GM19395 (cell line): ENCODE measurements at regions not wholly inside any gene's neighbourhood (a gene's known extent, or its start where the extent isn't known, plus 50 kb on each side); places are given as distances from the start of the nearest gene placed in this dataset.

ENCODE experiments used
- ATAC-seq: cut with Tn5 transposase; IDR thresholded peaks from one replicate; pipeline ENCODE4 v1.9.1; 2021; ENCODE audit warnings: mild to moderate bottlenecking, moderate library complexity; ENCODE audit not compliant: unreplicated experiment

- ATAC-seq, result no peak
Observed at GRCh38 chr12:62130834-62131552, 129.2 kb upstream of the USP15 start.

GRCh38 chr12:62133440-62133839, 126.8 kb upstream of the USP15 start:
- no peak for ATAC-seq

DNA sequence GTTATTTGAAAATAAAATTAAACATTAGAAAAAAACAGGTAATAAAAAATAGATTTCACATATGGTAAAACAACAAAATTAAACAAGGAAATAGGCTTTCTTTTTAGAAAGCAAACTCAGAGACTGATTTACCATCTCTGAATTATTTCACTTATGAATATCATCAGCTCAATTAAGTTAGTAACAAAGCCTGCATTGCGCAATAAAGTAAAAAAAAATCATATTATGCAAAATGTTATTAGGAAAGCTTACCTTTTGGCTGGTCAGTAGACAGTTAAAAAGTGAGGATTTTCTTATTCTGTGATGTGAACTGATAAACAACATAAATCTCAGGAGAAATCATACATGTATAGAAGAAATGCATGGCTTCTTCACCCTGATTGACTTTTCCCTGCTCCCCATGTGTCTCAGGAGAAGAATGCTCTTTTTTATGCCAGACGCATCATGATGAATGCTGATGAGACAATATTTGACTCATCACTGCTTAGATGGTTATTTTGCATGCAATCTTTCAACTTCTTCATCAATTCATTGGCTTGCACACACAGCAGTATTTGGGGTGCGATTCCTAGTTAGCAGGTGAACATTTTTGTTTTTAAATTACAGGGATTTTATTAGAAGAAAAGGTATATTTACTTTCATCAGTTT, 124.5 kb upstream of the USP15 start:
- ATAC-seq, result no peak

DNA sequence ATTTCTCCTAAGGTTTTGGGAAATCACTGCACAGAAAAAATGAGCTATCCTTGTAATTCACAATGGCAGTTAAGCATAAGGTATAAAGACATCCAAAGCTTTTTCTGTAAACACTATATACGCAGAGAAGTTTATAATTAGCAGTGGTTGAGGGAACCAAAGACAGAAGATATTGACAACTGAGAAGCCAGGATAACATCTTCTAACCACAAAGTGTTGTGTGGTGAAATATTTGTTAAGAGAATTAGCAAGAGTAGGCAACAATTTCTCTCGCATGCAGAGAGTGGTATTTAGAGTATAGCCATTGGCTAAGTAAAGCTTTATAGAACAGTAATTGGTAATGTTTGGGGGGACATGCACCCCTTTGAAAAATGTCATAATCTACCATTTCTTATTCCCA, 123.7 kb upstream of the USP15 start:
- no peak for ATAC-seq

DNA sequence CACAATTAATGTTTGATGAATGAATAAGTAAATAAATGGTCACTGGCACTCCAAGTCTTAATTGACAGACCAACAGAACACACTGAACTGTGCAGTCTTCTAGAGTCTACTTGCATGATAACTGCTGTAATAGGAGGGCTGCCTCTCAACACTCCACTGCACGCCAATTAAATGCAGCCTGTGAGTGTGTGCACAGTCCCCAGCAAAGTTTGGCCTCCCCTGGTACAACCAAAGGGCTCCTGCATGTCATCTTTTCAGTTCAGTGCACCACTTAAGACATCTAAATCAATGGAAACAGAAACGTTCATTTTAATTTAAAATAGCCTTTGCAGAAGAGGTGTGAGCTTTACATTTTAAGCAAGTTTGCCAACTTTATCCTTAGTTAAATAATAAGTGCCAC, 121.7 kb upstream of the USP15 start:
- ATAC-seq, result no peak

DNA sequence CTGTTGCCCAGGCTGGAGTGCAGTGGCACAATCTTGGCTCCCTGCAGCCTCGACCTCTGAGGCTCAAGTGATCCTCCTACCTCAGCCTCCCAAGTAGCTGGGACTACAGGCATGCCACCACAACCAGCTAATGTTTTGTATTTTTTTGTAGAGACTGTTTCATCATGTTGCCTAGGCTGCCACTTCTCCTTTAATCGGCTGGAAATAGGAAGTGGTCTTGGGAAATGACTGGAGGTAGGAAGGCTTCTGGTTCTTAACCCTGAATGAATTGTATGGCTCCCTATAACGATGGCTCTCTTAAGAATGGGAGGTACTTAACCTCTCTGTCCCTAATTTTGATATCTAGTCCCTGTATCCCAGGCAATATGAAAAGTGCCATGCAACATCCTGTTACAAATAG, 113.9 kb upstream of the USP15 start:
- no peak for ATAC-seq

DNA sequence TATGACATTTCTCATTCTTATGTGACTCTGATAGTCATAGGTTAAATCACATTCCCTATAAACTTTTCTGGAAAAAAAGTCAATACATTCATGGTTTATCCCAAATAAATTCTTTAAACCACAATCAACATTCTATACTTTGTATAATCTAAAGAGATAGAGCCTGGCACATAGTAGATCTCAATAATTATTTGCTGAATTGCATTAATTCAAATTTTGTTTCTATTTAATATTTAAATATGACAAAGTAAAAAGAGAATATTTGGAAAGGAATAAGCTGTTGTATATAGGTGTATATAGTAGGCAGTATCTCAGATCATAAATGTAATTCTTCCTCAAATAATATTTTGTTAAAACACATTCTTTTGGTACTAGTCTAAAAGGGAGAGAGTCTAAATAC, 102.2 kb upstream of the USP15 start:
- ATAC-seq, result no peak

DNA sequence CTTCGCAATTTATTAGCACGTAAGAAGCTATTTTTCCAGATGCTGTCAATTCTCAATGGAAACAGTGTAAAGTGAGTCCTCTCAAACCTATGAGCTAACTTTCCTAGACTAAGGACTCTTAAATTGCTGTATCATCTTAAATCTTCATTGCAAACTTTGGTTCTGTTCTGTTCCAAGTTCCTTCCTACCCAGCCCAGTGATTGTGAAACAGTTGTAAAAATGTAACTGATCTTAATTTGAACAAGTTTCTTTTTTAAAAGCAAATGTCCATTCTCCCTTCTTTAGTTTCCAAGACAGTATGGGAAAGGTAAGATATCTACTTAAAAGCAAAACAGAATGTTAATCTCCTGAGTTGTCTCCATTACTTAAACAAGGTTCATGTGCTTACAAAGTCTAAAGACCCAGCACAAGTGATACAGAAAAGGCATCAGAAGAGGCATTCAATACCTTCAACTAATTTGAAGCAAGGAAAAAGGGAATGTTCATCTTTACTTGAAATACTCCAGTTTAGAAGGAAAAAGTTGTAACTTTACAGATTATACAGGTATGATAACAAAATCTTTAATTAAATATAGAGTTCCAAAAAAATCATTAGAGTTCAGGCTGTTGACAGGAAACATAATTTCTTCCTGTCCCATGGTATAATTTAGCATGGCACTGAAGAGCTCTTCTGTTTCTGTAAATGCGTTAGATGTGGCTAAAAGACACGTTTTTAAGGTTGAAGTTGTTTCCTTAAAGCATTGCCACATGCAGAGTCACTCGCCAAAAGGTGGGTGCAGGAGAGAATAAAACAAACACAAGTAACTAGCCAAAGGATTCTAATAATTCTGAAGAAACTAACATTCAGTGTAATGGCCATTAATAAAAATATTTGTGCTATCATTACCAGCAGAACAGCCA, 101.5 kb upstream of the USP15 start:
- ATAC-seq, result no peak

DNA sequence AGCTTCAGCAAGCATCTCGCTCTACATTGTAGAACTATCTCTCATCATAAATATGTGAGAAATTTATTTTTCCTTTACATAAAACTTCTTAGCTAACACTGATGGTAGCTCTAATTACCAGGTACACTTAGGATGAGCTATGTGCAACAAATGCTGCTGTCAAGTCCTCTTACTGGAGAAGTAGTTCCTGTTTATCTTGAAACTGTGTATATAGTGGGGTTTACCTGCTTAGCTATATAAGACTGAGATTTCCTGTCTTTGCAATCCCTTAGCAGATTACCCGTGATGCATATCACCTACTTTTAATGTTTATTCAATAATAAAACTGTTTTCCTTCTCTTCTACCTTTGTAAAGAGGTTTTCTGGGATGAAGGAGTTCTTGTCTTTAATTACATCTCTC, 98.0 kb upstream of the USP15 start:
- ATAC-seq, result no peak

GRCh38 chr12:62163368-62163767, 96.8 kb upstream of the USP15 start:
- ATAC-seq, result no peak

DNA sequence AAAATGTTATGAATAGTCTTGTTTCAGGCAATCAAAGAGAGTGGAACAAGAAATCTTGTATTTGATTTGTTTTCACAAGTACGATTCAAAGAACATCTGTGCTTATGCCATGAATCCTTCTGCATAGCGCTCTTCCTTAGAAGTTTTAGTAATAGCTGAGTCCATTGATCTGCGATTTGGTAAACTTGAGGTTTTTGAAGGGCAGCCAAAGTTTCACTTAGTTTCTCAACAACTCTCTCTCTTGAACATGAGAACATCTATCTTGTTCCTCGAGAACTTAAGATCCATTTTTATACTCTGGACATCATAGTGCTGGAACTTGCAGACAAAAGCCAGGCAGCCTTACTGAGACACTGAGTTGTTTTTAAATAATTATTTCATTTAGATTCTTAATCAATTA, 96.2 kb upstream of the USP15 start:
- ATAC-seq, result no peak

GRCh38 chr12:62166525-62166924, 93.7 kb upstream of the USP15 start:
- ATAC-seq, result no peak

DNA sequence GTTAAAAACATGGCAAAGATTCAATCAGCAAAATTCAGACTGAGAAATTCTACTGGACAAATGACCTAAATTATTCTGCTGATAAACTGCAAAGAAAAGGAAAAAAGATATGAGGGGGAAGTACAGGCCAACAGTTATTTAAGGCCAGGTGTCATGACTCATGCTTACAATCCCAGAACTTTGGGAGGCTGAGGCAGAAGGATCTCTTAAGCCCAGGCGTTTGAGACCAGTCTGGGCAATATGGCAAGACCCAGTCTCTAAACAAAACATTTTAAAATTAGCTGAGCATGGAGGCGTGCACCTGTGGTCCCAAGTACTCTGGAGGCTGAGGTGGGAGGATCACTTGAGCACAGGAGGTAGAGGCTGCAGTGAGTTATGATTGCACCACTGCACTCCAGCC, 91.8 kb upstream of the USP15 start:
- ATAC-seq, result no peak

- no peak for ATAC-seq
Observed at GRCh38 chr12:62170241-62170640, 90.0 kb upstream of the USP15 start.

DNA sequence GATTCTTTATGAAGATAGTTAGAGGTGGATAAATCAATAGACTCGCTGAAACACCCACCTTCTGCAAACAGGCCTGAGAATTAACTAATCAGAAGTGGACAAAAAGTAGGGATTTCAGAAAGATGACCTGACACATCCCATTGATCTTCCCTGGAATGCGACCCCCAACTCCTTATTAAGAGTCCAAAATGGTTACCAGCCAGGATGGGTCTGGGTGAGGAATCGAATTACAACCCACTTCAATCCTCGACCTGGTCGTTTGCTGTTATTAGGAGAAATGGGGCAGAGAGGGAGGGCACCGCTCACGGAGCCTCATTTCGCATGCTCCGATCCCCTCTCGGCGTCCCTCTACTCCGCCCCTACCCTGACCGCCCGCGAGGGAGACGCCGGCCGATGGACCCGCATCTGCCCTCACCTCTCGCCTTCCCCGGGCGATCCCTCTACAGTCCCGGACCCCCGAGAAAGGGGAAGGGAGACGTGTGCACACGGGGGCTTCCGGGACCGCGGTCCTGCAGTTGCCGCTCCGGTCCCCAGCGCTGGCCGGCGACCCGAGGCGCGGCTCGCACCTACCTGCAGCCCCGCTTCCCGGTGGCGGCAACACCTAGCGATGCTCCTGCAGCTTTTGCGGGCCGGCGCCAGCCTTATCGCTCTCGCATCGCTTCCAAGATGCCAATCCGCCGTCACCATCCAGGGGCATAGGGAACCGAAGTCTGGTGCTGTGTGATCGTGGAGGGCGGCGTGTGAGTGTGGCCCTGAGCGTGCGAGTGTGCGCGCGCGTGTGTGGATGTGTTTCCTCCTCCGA, 69.3 kb upstream of the USP15 start:
- ATAC-seq, result no peak

DNA sequence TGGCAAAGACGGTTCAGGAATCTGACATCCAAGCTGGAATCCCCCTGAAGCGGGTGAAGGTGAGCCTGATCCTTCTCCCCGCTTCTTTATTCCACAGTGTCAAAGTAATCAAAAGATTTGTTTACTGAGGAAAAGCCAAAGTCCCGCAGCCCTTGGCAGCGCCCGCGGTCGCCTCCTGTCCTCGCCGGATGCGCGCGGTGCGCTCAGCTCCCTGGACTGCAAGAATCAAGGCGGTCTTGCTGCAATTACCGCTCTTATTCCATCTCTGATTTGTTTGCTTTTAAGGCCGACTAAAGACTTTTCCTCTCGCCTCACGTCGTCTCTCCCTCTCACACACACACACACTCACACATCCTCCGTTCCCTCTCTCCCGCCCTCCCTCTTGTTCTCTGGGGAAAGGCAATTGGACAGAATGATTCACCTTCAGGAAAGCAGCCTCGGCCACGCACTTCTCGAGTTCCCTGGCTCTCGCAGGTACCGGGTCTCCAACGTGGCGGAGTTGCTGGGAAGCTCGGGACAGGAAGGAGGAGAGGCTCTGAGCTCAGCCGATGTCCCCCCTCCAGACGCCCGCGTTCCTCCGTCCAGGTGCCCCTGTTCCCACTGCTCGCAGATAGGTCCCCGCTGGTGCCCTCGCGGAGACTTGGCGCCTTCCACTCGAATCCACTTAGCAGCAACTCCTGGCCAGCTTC, 68.6 kb upstream of the USP15 start:
- no peak for ATAC-seq

GRCh38 chr12:62192180-62192902, 67.9 kb upstream of the USP15 start:
- ATAC-seq, result peak; percentile 96

- peak; percentile 8 for ATAC-seq
Observed at GRCh38 chr12:62192903-62193250, 67.3 kb upstream of the USP15 start.

- ATAC-seq, result no peak
Observed at GRCh38 chr12:62194031-62194430, 66.2 kb upstream of the USP15 start.

DNA sequence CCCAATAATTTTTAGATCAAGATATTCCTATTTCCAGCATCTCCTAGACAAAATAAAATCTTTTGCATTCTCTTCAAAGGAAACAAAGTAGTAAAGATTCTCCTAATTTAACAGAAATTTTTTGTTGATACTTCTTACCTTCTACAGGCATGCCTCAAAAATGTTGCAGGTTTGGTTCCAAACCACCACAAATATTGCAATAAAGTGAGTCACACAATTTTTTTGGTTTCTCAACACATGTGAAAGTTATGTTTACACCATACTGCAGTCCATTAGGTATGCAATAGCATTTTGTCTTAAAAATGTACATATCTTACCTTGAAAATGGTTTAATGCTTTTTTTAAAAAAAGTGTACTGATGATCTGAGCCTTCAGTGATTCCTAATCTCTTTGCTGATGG, 65.6 kb upstream of the USP15 start:
- ATAC-seq, result no peak
